ENCODE measurements at regions not wholly inside any gene's neighbourhood (a gene's known extent, or its start where the extent isn't known, plus 50 kb on each side); places are given as distances from the start of the nearest gene placed in this dataset.

- TF ChIP-seq CTCF (IDR thresholded peaks at IDR 0.05; ENCODE audit: insufficient read depth, low read depth, low read length), result no peak
Observed at GRCh38 chr7:41164440-41164839, 538.5 kb downstream of the INHBA start.

GRCh38 chr7:41163991-41164390 is 538.9 kb downstream of the INHBA start:
- DNase-seq (ENCODE audit: low read depth), result peak; percentile 16
- H3K4me3 ChIP-seq (ENCODE audit: low read depth, low read length), result no peak overlapping the region
- no peak for TF ChIP-seq CTCF (IDR thresholded peaks at IDR 0.05; ENCODE audit: insufficient read depth, low read depth, low read length)

More at GRCh38 chr7:41164440-41164839, 538.5 kb downstream of the INHBA start:
- H3K4me3 ChIP-seq (ENCODE audit: low read depth, low read length), result no peak overlapping the region
- DNase-seq (ENCODE audit: low read depth), result peak; percentile 72

DNA sequence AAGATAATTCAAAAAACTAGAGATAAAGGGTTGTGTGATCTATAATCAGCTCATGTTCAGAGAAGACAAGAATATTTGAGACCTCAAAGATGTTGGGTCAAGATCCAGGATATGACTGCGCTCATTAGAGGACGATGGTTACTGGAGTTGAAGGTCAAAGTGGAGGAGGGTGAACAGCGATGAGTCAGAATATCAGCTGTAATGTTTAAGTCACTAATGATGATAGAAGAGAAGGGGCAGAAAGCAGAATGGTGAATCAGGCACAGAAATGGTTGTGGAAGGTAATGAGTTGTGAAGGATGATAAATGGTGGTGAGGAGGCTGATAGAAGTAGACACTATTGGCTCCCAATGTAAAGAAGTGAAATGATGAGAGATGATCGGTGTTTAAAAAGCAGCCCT is 540.3 kb downstream of the INHBA start:
- no peak for DNase-seq (ENCODE audit: low read depth)
- no peak overlapping the region for H3K4me3 ChIP-seq (ENCODE audit: low read depth, low read length)
- TF ChIP-seq CTCF (IDR thresholded peaks at IDR 0.05; ENCODE audit: insufficient read depth, low read depth, low read length), result no peak

GRCh38 chr7:41161041-41161587 is 541.8 kb downstream of the INHBA start:
- H3K4me3 ChIP-seq (ENCODE audit: low read depth, low read length), result no peak overlapping the region
- no peak for TF ChIP-seq CTCF (IDR thresholded peaks at IDR 0.05; ENCODE audit: insufficient read depth, low read depth, low read length)
- DNase-seq (ENCODE audit: low read depth), result no peak

GRCh38 chr7:41156268-41156667 is 546.6 kb downstream of the INHBA start:
- peak; percentile 70 for DNase-seq (ENCODE audit: low read depth)
- no peak overlapping the region for H3K4me3 ChIP-seq (ENCODE audit: low read depth, low read length)
- TF ChIP-seq CTCF (IDR thresholded peaks at IDR 0.05; ENCODE audit: insufficient read depth, low read depth, low read length), result no peak

GRCh38 chr7:41153268-41153667 is 549.6 kb downstream of the INHBA start:
- TF ChIP-seq CTCF (IDR thresholded peaks at IDR 0.05; ENCODE audit: insufficient read depth, low read depth, low read length), result no peak
- DNase-seq (ENCODE audit: low read depth), result no peak
- H3K4me3 ChIP-seq (ENCODE audit: low read depth, low read length), result no peak overlapping the region

DNA sequence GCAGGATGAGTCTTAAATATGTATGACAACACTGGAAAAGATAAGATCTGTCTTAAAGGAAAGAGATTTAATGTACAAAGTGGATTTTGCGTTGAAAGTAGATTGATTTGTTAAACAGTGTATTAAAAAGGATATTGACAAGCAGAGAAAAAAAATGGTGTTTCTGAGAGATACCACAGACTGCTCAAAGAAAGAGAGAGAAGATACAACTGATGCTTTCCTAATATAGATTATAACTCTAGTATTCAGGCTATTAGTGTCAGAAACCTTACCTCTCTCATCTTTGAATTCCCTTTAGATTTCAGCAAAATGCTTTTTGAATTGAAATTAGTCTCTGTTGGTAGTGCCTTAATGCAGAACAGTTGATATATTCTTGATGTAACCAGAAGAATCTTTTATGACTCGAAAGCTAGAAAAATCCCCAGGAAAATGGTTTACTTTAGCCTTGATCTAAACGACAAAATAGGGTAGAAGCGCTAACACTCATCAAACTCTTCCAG is 550.7 kb downstream of the INHBA start:
- no peak for DNase-seq (ENCODE audit: low read depth)
- H3K4me3 ChIP-seq (ENCODE audit: low read depth, low read length), result no peak overlapping the region
- no peak for TF ChIP-seq CTCF (IDR thresholded peaks at IDR 0.05; ENCODE audit: insufficient read depth, low read depth, low read length)
